Retinal pigment epithelial cell (primary cell): ENCODE measurements at regions not wholly inside any gene's neighbourhood (a gene's known extent, or its start where the extent isn't known, plus 50 kb on each side); places are given as distances from the start of the nearest gene placed in this dataset.

ENCODE experiments used
- DNase-seq: peaks from one replicate; pipeline ENCODE4 v3.0.0-alpha.2; 2010; ENCODE audit warnings: low read depth
- H3K4me3 ChIP-seq: 2 replicates; pipeline ENCODE4 v1.5.1; 2011; ENCODE audit warnings: mild to moderate bottlenecking, low read length, control low read depth, moderate library complexity
- TF ChIP-seq, protein P1 (sequence below): conservative IDR thresholded peaks from 2 replicates; pipeline ENCODE4 v1.5.1; 2011; ENCODE audit warnings: low read depth, low read length, control low read depth, inconsistent platforms

DNA sequence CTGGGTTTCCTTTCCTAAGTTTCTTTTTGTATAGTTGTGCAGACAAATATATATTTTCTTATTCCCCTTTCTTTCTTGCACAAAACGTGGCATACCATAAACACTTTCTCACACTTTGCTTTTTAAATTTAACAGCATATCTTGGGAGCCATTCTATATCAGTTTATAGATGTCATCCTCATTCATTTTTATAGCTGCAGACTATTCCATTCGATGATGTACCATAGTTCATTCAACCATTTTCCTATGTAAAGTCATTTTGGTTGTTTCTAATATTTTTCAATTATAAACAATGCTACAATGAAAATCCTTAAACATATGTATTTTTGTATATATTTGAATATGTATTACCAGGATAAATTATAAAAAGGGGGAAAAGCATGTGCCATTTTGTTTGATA lies 102.5 kb downstream of the RRM1 start:
- no peak for DNase-seq
- H3K4me3 ChIP-seq, result no peak overlapping the region
- TF ChIP-seq, protein P1, sequence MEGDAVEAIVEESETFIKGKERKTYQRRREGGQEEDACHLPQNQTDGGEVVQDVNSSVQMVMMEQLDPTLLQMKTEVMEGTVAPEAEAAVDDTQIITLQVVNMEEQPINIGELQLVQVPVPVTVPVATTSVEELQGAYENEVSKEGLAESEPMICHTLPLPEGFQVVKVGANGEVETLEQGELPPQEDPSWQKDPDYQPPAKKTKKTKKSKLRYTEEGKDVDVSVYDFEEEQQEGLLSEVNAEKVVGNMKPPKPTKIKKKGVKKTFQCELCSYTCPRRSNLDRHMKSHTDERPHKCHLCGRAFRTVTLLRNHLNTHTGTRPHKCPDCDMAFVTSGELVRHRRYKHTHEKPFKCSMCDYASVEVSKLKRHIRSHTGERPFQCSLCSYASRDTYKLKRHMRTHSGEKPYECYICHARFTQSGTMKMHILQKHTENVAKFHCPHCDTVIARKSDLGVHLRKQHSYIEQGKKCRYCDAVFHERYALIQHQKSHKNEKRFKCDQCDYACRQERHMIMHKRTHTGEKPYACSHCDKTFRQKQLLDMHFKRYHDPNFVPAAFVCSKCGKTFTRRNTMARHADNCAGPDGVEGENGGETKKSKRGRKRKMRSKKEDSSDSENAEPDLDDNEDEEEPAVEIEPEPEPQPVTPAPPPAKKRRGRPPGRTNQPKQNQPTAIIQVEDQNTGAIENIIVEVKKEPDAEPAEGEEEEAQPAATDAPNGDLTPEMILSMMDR, result no peak

DNA sequence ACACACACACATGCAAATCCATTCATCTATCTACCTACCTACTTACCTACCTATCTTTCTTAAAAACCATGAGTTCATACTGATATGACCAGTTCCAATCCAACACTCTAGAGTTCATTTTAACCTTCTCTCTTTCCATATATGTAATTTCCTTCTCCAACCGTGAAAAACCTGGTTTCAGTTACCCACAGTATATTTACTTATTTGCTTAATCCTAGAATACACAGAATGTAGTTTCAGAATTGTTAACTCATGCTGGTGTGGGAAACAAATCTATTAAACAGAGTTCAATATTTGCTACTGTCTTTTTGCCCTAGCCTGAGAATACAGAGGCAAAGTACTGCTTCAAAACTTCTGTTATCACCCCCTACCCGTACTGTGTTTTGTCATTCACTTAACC lies 101.3 kb downstream of the RRM1 start:
- no peak for DNase-seq
- no peak overlapping the region for H3K4me3 ChIP-seq
- TF ChIP-seq, protein P1, result no peak

DNA sequence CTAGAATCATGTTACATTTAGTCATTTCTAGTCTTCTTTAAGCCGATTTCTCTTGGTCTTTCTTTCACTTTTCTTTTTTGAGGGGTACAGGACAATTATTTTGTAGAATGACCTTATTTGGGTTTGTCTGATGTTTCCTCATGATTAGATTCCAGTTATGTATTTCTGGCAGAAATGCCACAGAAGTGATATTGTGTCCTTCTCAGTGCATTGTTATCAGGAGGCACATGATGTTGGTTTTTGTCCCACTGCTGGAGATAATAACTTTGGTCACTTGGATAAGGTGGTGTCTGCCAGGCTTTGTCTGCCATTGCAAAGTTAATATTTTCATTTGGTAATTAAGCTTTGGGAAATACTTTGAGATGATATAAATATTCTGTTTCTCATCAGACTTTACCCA lies 100.3 kb downstream of the RRM1 start:
- DNase-seq, result no peak
- H3K4me3 ChIP-seq, result no peak overlapping the region
- TF ChIP-seq, protein P1, result no peak

DNA sequence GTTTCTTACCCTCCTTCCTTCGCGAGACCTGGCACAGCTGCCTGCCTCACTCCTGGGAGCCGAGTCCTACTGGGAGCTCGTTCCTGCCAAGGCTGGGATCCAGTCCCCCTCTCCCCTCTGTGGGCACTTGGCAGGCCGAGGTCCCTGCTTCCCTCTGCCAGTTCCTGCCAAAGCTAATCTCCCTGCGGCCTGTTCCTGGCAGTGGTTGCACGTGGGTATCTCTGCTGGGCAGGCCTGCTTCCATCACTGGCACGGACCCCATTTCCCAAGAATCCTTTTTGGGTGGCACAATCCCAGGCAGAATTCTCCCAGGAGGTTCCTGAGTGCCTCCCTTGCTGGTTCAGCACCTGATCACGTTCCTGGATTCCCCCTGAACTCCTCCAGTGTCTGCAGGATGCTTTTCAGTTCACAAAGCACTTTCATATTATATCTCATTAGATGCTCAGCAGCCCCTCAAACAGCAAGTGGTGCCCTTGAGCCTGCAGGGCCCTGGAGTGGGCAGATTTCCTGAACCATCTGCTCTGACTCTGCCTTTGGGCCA lies 96.5 kb downstream of the RRM1 start:
- no peak for DNase-seq
- TF ChIP-seq, protein P1, result no peak

DNA sequence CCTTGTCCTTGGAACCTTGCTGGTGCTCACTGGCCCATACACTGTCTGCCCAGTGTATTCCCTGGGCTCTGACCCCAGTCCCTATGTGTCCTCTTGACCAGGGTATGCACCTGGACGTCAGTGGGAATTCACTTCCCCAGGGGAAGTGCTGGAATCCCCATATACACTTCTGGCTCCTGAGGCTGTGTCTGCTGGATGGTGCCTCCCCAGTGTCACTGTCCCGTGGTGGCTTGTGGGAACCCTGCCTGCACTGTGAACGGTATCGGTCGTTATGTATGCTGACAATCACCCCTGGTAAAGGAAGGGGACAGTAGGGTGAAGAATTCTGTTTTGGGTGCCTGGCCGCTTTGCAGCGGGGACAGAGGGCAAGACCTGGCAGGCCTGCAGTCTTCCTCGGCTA lies 95.9 kb downstream of the RRM1 start:
- DNase-seq, result no peak
- TF ChIP-seq, protein P1, result no peak
- H3K4me3 ChIP-seq, result no peak overlapping the region

More for the DNA sequence above, 96.5 kb downstream of the RRM1 start:
- H3K4me3 ChIP-seq, result no peak overlapping the region

DNA sequence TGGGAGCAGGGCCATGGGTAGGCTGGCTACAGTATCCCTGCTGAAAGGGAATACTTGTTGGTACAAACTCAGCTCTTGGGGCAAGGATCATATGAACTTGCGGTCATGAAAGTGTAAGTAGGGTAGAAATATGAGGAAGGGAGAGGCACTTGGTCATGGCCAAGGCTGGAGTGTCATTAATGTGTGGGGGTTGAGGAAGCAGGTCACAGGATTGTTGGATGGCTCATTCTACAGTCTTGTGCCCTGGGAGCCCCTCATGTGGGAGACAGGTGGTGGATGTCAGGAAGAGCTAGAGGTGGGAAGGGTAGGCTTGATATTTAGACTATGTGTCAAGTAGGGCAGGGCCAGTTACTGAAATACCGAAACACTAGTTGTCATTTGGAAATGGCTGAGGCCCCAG lies 95.5 kb downstream of the RRM1 start:
- no peak overlapping the region for H3K4me3 ChIP-seq
- TF ChIP-seq, protein P1, result no peak
- DNase-seq, result no peak
